ENCODE measurements at regions not wholly inside any gene's neighbourhood (a gene's known extent, or its start where the extent isn't known, plus 50 kb on each side); places are given as distances from the start of the nearest gene placed in this dataset.
"Not testable (repeated sequence)": the region's sequence is repeated elsewhere in the genome, so short reads cannot be mapped to it uniquely, and the experiment has no call there.

DNA sequence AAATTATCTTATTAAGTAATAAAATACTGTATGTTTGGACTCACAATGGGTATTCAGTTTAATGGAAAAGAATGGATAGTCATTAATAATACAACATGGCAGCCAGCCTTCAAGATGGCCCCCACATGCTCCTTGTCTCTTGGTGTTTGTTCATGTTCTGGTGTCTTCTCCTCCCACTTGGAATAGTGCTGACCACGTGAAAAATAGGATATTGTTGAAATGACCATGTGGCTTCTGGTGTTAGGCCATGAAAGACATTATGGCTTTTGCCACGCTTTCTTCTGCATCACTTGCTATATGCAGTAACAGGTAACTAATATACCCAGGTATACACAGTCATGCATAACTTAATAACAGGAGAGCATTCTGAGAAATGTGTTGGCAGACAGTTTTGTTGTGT, 341.0 kb downstream of the KCNJ2 start:
- no peak overlapping the region for H3K4me3 ChIP-seq (ENCODE audit: low read length)
- TF ChIP-seq ZNF274 (IDR thresholded peaks at IDR 0.05; ENCODE audit: low read depth, low read length) = no peak

- H3K4me3 ChIP-seq (ENCODE audit: low read length) = no peak overlapping the region
- no peak for TF ChIP-seq ZNF274 (IDR thresholded peaks at IDR 0.05; ENCODE audit: low read depth, low read length)
Measured at GRCh38 chr17:70517816-70518215, 348.5 kb downstream of the KCNJ2 start.

GRCh38 chr17:70519300-70519699, 350.0 kb downstream of the KCNJ2 start:
- H3K4me3 ChIP-seq (ENCODE audit: low read length) = no peak overlapping the region
- TF ChIP-seq ZNF274 (IDR thresholded peaks at IDR 0.05; ENCODE audit: low read depth, low read length) = no peak

DNA sequence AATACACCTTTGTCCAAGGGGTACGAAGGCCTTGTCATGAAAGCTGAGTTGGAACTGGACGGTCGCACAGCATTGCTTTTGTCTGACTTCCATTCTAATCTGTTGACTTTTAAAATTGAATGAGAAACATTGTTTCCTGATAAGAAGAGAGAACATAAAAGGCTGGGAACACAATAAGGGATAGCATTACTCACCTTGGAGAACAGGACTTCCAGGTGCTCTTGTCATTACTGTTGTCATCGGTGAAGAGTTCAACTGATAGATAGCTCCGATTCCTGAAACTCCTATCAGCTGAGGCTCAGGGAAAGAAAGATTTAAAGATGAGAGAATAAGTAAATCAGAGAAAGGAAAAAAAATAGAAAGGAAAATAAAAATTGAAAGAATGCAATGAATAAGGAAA, 351.1 kb downstream of the KCNJ2 start:
- no peak overlapping the region for H3K4me3 ChIP-seq (ENCODE audit: low read length)
- no peak for TF ChIP-seq ZNF274 (IDR thresholded peaks at IDR 0.05; ENCODE audit: low read depth, low read length)

GRCh38 chr17:70520956-70521355, 351.6 kb downstream of the KCNJ2 start:
- H3K4me3 ChIP-seq (ENCODE audit: low read length) = no peak overlapping the region
- no peak for TF ChIP-seq ZNF274 (IDR thresholded peaks at IDR 0.05; ENCODE audit: low read depth, low read length)

DNA sequence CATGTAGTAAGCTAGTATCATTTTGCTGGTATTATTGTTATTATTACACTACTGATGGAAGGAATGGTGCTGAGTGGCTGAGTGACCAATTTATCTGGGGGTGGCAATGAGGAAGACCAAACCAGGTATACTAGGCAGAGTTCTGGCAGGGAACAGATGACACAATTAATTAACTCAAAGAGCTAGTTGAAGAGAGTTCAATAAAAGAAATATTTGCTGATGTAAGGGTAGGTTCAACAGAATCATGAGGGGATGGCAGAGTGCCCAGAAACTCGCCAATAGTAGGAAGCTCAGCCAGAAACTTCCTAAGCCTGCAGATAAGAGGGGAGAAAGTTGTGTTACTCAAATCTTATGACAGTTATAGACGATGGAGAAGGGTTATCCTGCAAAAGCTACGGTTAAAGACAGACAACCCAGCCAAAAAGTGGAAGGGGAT, 352.5 kb downstream of the KCNJ2 start:
- TF ChIP-seq ZNF274 (IDR thresholded peaks at IDR 0.05; ENCODE audit: low read depth, low read length) = no peak
- no peak overlapping the region for H3K4me3 ChIP-seq (ENCODE audit: low read length)

GRCh38 chr17:70523426-70523825, 354.1 kb downstream of the KCNJ2 start:
- TF ChIP-seq ZNF274 (IDR thresholded peaks at IDR 0.05; ENCODE audit: low read depth, low read length) = no peak

DNA sequence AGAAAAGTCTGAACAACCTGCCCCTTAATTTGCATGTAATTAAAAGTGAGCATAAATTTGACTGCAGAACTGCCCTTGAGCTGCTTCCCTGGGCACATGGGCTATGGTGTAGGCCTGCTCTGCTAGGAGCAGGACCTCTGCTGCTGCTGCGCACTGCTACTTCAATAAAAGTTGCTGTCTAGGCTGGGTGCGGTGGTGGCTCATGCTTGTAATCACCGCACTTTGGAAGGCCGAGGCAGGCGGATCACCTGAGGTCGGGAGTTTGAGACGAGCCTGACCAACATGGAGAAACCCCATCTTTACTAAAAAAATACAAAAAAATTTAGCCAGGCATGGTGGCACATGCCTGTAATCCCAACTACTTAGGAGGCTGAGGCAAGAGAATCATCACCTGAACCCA, 355.7 kb downstream of the KCNJ2 start:
- not testable (repeated sequence) for H3K4me3 ChIP-seq (ENCODE audit: low read length)

More at GRCh38 chr17:70523426-70523825, 354.1 kb downstream of the KCNJ2 start:
- no peak overlapping the region for H3K4me3 ChIP-seq (ENCODE audit: low read length)

DNA sequence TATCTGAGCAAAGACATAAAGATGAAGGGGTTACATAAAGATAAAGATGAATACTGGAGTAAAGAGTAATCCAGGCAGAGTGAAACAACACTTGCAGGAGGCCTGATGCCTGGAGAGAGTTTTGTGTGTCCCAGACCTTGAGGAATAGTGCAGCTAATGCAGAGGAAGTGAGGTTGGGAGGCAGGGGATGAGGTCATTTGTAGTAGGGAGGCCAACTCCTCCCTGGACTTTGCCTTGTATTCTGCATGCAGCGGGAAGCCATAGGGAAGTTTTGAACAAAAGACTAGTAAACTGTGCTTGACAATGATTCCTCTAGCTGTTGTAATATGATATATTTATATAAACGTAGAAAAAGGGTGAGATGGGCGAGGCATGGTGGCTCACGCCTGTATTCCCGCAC, 356.6 kb downstream of the KCNJ2 start:
- TF ChIP-seq ZNF274 (IDR thresholded peaks at IDR 0.05; ENCODE audit: low read depth, low read length) = no peak
- no peak overlapping the region for H3K4me3 ChIP-seq (ENCODE audit: low read length)

DNA sequence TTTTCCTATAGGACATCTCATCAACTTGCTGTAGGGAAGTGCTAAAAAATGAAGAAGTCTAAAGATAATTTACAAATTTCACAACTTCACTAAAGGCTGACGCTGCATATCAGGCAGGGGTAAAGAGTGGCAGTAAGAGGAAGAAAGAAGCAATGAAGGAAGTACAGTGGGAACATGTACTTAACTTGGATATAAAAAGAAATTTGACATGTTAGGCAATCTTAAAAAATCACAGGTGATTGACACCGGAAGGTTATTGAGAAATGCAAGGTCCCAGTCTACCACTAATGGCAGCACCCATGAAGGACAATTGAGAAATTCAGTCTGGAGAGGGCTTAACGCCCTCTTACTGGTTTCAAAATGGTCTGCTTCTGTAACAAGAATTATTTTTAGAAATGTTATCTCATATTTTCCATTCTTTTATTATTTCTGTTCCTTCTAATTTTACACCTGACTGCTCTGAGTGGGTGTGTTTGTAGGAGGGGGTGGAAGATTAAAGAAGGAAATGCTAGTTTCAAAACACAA, 358.1 kb downstream of the KCNJ2 start:
- no peak for TF ChIP-seq ZNF274 (IDR thresholded peaks at IDR 0.05; ENCODE audit: low read depth, low read length)
- no peak overlapping the region for H3K4me3 ChIP-seq (ENCODE audit: low read length)

- H3K4me3 ChIP-seq (ENCODE audit: low read length) = no peak overlapping the region
- TF ChIP-seq ZNF274 (IDR thresholded peaks at IDR 0.05; ENCODE audit: low read depth, low read length) = no peak
Measured at GRCh38 chr17:70533427-70533826, 364.1 kb downstream of the KCNJ2 start.

DNA sequence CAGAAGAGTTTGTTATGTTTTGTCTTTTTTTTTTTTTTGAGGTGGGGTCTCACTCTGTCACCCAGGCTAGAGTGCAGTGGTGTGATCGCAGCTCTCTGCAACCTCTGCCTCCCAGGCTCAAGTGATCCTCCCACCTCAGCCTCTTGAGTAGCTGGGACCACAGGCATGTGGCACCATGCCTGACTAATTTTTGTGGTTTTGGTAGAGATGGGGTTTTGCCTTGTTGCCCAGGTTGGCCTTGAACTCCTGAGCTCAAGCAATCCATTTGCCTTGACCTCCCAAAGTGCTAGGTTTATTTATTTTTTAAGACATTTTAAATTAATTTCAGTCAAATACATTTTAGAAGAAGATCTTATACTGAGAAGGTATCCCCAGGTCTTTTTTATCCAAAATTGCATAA, 366.7 kb downstream of the KCNJ2 start:
- no peak for TF ChIP-seq ZNF274 (IDR thresholded peaks at IDR 0.05; ENCODE audit: low read depth, low read length)

GRCh38 chr17:70539132-70539924, 370.0 kb downstream of the KCNJ2 start:
- no peak for TF ChIP-seq ZNF274 (IDR thresholded peaks at IDR 0.05; ENCODE audit: low read depth, low read length)
- H3K4me3 ChIP-seq (ENCODE audit: low read length) = no peak overlapping the region

More for the DNA sequence above, 366.7 kb downstream of the KCNJ2 start:
- no peak overlapping the region for H3K4me3 ChIP-seq (ENCODE audit: low read length)

DNA sequence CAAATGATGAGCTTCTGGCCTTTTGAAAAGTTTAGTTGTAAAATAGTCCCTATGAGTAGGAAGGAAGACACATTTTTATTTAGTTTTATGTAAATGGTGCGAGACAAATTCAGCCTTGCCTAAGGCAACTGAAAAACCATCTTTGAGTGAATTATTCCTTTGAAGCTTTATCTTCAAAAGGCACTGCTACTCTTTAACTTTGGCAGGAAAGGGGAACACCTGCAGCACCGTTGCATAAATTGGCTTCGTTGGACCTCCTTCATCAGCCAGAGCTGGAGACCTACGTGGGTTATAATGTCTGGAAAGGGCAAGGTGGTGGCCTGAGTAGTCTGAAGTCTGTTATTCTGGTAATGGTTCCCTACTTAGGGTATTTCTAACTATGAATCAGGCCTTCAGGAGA, 373.5 kb downstream of the KCNJ2 start:
- no peak for TF ChIP-seq ZNF274 (IDR thresholded peaks at IDR 0.05; ENCODE audit: low read depth, low read length)
- H3K4me3 ChIP-seq (ENCODE audit: low read length) = no peak overlapping the region

DNA sequence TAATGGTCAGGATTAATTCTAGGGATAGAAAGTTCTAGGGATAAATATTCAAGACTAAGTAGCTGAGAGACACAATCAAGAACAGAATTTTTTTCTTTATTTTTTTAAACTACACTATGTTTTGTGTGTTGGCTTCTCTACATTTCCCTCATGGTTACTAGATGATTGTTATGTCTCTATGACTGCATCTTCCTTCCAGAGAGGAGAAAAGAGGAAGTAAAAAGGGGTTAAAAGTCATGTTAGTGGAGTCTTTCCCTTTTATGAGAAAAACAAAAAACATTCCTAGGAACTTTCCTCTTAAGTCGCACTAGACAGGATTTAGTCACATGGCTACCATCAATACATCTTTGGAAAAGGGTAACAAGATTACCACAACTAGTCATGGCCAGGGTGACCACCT, 375.0 kb downstream of the KCNJ2 start:
- no peak for TF ChIP-seq ZNF274 (IDR thresholded peaks at IDR 0.05; ENCODE audit: low read depth, low read length)
- H3K4me3 ChIP-seq (ENCODE audit: low read length) = no peak overlapping the region

Measured in GM08714 (cell line).